MM.1S (cell line): ENCODE measurements at regions not wholly inside any gene's neighbourhood (a gene's known extent, or its start where the extent isn't known, plus 50 kb on each side); places are given as distances from the start of the nearest gene placed in this dataset.

Experiments
- DNase-seq: peaks from one replicate; pipeline ENCODE4 v3.0.0-alpha.2; 2015
- H2AFZ ChIP-seq: fragments of 300-600 bp; sonication (generic); 2 replicates; pipeline ENCODE4 v1.6.0; 2016; ENCODE audit warnings: antibody characterized with exemption, low read length
- H3F3A ChIP-seq: fragments of 300-600 bp; sonication (generic); 2 replicates; pipeline ENCODE4 v1.6.1; 2016; ENCODE audit warnings: mild to moderate bottlenecking, antibody characterized with exemption, low read length, moderate library complexity, mixed read lengths; ENCODE audit not compliant: insufficient read depth
- H3K27ac ChIP-seq: fragments of 300-600 bp; sonication (generic); 2 replicates; pipeline ENCODE4 v1.5.1; 2016; ENCODE audit warnings: mild to moderate bottlenecking, low read length
- H3K27me3 ChIP-seq: fragments of 300-600 bp; sonication (generic); replicated peaks from 2 replicates; pipeline ENCODE4 v1.6.0; 2016; ENCODE audit warnings: low read length; ENCODE audit not compliant: insufficient read depth
- H3K36me3 ChIP-seq: fragments of 300-600 bp; sonication (generic); replicated peaks from 2 replicates; pipeline ENCODE4 v1.6.1; 2016; ENCODE audit warnings: mild to moderate bottlenecking, low read length, mixed read lengths; ENCODE audit not compliant: insufficient read depth
- H3K4me1 ChIP-seq: fragments of 300-600 bp; sonication (generic); 2 replicates; pipeline ENCODE4 v1.6.1; 2016; ENCODE audit warnings: low read length, mixed read lengths
- H3K4me2 ChIP-seq: fragments of 300-600 bp; sonication (generic); 2 replicates; pipeline ENCODE4 v1.6.0; 2016; ENCODE audit warnings: low read depth, low read length
- H3K4me3 ChIP-seq: fragments of 300-600 bp; sonication (generic); 2 replicates; pipeline ENCODE4 v1.5.1; 2016; ENCODE audit warnings: low read length, mixed read lengths
- H3K79me2 ChIP-seq: fragments of 300-600 bp; sonication (generic); 2 replicates; pipeline ENCODE4 v1.6.1; 2016; ENCODE audit warnings: mixed run types, low read length, mixed read lengths
- H3K9ac ChIP-seq: fragments of 300-600 bp; sonication (generic); 2 replicates; pipeline ENCODE4 v1.6.1; 2016; ENCODE audit warnings: low read length, mixed read lengths
- H3K9me2 ChIP-seq: fragments of 300-600 bp; sonication (generic); replicated peaks from 2 replicates; pipeline ENCODE4 v1.6.1; 2016; ENCODE audit warnings: mild to moderate bottlenecking, low read length, mixed read lengths; ENCODE audit not compliant: insufficient read depth
- H3K9me3 ChIP-seq: fragments of 300-600 bp; sonication (generic); replicated peaks from 2 replicates; pipeline ENCODE4 v1.6.1; 2016; ENCODE audit warnings: mild to moderate bottlenecking, low read length, mixed read lengths; ENCODE audit not compliant: insufficient read depth
- H4K20me1 ChIP-seq: fragments of 300-600 bp; sonication (generic); 2 replicates; pipeline ENCODE4 v1.6.1; 2016; ENCODE audit warnings: mild to moderate bottlenecking, low read length, moderate library complexity, mixed read lengths; ENCODE audit not compliant: insufficient read depth
- EZH2 ChIP-seq: fragments of 300-600 bp; sonication (generic); optimal IDR thresholded peaks from 2 replicates; pipeline ENCODE3; 2017; ENCODE audit warnings: low read depth, mild to moderate bottlenecking, antibody characterized with exemption, low read length, mixed read lengths
- EZH2phosphoT487 ChIP-seq: fragments of 300-600 bp; sonication (generic); IDR thresholded peaks from 2 replicates; pipeline ENCODE4 v1.6.1; 2018; ENCODE audit warnings: antibody characterized with exemption, low read length
- TF ChIP-seq, protein P1 (sequence below): fragments of 300-600 bp; sonication (generic); IDR thresholded peaks from 2 replicates; pipeline ENCODE4 v1.5.1; 2016; ENCODE audit warnings: antibody characterized with exemption, low read length, mixed read lengths

DNA sequence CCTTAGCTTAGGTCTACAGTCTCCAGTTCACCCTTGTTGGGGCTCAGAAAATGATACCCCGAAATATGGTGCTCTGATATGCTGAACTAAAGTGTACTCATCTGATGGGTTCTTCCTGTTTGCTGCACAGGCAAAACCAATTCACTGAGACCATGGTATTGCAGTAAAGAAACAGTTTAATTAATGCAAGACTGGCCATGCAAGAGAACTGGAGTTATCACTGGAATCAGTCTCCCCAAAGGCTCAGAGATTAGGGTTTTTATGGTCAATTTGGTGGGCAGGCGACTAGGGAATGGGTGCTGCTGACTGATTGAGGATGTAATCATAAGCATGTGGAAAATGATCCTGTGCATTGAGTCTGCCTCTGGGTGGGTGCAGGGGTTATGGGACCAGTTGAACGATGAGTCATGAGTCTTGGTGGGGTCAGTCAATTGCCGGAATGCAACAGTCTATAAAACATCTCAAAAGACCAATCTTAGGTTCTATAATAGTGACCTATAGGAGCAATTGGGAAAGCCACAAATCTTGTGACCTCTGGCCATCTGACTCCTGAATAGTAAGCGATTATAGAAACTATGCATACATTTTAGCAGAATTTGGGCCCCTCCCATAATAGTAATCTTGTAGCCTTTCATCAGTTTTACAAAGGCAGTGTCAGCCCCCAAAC lies 113.0 kb upstream of the ANKRD55 start:
- no peak overlapping the region for H2AFZ ChIP-seq
- TF ChIP-seq, protein P1, sequence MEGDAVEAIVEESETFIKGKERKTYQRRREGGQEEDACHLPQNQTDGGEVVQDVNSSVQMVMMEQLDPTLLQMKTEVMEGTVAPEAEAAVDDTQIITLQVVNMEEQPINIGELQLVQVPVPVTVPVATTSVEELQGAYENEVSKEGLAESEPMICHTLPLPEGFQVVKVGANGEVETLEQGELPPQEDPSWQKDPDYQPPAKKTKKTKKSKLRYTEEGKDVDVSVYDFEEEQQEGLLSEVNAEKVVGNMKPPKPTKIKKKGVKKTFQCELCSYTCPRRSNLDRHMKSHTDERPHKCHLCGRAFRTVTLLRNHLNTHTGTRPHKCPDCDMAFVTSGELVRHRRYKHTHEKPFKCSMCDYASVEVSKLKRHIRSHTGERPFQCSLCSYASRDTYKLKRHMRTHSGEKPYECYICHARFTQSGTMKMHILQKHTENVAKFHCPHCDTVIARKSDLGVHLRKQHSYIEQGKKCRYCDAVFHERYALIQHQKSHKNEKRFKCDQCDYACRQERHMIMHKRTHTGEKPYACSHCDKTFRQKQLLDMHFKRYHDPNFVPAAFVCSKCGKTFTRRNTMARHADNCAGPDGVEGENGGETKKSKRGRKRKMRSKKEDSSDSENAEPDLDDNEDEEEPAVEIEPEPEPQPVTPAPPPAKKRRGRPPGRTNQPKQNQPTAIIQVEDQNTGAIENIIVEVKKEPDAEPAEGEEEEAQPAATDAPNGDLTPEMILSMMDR = no peak
- no peak for TF ChIP-seq EZH2
- TF ChIP-seq EZH2phosphoT487 = no peak
- H3K9ac ChIP-seq = no peak overlapping the region
- H3K79me2 ChIP-seq = no peaks in the 10 kb centered on the region
- H3F3A ChIP-seq = no peaks in the 10 kb centered on the region
- H3K4me1 ChIP-seq = no peaks in the 10 kb centered on the region
- H4K20me1 ChIP-seq = no peaks in the 10 kb centered on the region
- DNase-seq = no peak
- H3K36me3 ChIP-seq = no peaks in the 10 kb centered on the region
- H3K27ac ChIP-seq = no peak overlapping the region
- H3K4me2 ChIP-seq = no peak overlapping the region
- H3K9me2 ChIP-seq = no peaks in the 10 kb centered on the region
- no peaks in the 10 kb centered on the region for H3K27me3 ChIP-seq
- H3K4me3 ChIP-seq = no peak overlapping the region
- H3K9me3 ChIP-seq = no peaks in the 10 kb centered on the region

DNA sequence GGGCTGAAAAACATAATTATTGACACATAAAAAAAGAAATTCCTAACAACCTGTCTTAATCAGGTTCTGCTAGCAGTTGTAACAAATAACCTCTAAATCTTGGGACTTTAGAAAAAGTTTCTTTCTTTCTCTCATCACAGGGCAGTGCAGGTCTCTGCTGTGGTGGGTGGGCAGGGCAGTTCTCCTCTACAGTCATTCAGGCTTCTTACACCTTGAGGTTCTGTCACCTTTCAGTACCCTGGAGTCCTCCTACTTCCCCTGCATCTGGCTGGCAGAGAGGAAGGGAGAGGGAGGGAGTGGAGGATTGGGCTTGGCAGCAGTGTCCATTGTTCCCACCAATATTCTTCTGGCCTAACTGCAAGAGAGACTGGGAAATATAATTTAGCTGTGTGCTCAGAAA lies 112.2 kb upstream of the ANKRD55 start:
- H3K9me3 ChIP-seq = no peaks in the 10 kb centered on the region
- H3K27ac ChIP-seq = no peak overlapping the region
- no peak for DNase-seq
- no peaks in the 10 kb centered on the region for H3F3A ChIP-seq
- H3K36me3 ChIP-seq = no peaks in the 10 kb centered on the region
- no peak overlapping the region for H3K4me2 ChIP-seq
- H3K4me1 ChIP-seq = no peaks in the 10 kb centered on the region
- TF ChIP-seq EZH2phosphoT487 (no peak), EZH2 (no peak)
- TF ChIP-seq, protein P1 = no peak
- H3K27me3 ChIP-seq = no peaks in the 10 kb centered on the region
- H4K20me1 ChIP-seq = no peaks in the 10 kb centered on the region
- no peak overlapping the region for H2AFZ ChIP-seq
- H3K9me2 ChIP-seq = no peaks in the 10 kb centered on the region
- H3K4me3 ChIP-seq = no peak overlapping the region
- H3K79me2 ChIP-seq = no peaks in the 10 kb centered on the region
- no peak overlapping the region for H3K9ac ChIP-seq

DNA sequence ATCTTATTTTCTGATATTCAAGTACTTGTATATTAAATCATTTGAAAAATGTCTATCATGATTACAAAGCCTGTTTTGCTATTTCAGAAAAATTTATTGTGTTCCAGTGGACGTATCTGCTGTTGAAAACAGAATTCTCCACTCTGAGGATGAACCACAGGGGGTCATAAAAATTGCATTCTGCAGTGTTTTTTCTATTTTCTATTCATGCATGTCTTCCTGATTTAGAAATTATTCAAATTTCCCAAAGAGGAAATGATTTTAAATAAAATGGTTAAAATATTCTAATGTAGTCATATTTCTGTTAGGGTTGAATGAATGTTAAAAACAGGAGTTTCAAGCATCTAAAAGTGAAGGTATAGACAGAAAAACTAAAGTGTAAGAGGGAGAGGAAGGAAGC lies 111.5 kb upstream of the ANKRD55 start:
- no peak for DNase-seq
- Histone ChIP-seq H3K9ac (no peak overlapping the region), H3K4me3 (no peak overlapping the region), H4K20me1 (no peaks in the 10 kb centered on the region), H3K27ac (no peak overlapping the region), H2AFZ (no peak overlapping the region), H3K9me3 (no peaks in the 10 kb centered on the region), H3K9me2 (no peaks in the 10 kb centered on the region), H3K4me1 (no peaks in the 10 kb centered on the region), H3K27me3 (no peaks in the 10 kb centered on the region), H3F3A (no peaks in the 10 kb centered on the region), H3K36me3 (no peaks in the 10 kb centered on the region), H3K79me2 (no peaks in the 10 kb centered on the region), H3K4me2 (no peak overlapping the region)
- no peak for TF ChIP-seq EZH2
- TF ChIP-seq, protein P1 = no peak
- TF ChIP-seq EZH2phosphoT487 = no peak
